Fibroblast of pulmonary artery (primary cell): ENCODE measurements at regions not wholly inside any gene's neighbourhood (a gene's known extent, or its start where the extent isn't known, plus 50 kb on each side); places are given as distances from the start of the nearest gene placed in this dataset.
A peak's percentile ranks its signal among the peaks of the same experiment; 100 is the strongest.

Source experiments
- DNase-seq: peaks from one replicate; pipeline ENCODE4 v3.0.0-alpha.2; 2010; ENCODE audit warnings: low read depth
- H3K4me3 ChIP-seq: replicated peaks from 2 replicates; pipeline ENCODE4 v1.5.1; 2011; ENCODE audit warnings: low read depth, mild to moderate bottlenecking, control low read depth, low read length, moderate library complexity
- CTCF ChIP-seq: IDR thresholded peaks from 2 replicates; pipeline ENCODE4 v1.5.1; 2011; ENCODE audit warnings: mild to moderate bottlenecking, control low read depth, low read length, inconsistent platforms; ENCODE audit errors: missing control alignments

GRCh38 chr1:90186506-90187322, 191.8 kb downstream of the ZNF326 start:
- no peak for TF ChIP-seq CTCF
- no peak for DNase-seq
- H3K4me3 ChIP-seq, result no peak overlapping the region

- H3K4me3 ChIP-seq, result no peak overlapping the region
- peak; percentile 2 for DNase-seq
- no peak for TF ChIP-seq CTCF
Observed at GRCh38 chr1:90176530-90176929, 181.6 kb downstream of the ZNF326 start.

- no peak overlapping the region for H3K4me3 ChIP-seq
- DNase-seq, result peak; percentile 26
- TF ChIP-seq CTCF, result no peak
Observed at GRCh38 chr1:90175490-90176167, 180.7 kb downstream of the ZNF326 start.

DNA sequence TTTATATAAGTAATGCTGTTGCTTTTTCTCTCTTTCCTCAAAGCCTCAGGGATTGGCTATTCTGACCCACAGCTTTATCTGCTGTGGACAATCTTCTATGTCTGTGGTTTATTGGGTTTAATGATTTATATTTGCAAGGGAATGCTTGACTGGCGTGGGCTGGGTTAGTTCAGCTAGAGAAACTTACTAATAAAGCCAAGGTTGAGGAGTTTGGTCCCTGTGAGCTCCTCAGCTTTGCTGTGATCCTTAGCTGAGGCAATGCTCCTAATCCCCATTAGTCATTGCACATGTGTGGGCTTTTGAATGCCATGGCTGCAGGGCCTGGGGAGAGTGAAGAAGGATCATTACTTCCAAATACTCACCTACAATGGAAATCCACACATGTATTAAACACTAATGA, 179.3 kb downstream of the ZNF326 start:
- H3K4me3 ChIP-seq, result no peak overlapping the region
- DNase-seq, result no peak
- TF ChIP-seq CTCF, result no peak

DNA sequence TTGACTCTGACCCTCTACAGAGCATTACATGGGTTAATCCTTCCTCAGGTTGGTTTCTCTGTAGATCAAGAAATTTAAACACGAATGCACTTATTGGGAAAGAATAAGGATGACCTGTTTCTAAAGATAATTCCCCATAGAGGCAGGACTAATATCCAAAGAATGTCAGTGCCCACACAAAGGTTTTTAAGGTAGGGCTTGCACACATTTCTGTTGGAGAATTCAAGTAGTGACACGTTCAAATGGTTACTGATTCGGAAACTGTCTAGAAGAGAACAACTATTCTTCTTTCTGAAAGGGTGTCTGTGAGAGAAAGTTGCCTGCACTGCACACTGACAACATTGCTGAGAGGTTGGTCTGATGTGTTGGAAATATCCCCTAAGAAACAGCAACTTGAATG, 167.3 kb downstream of the ZNF326 start:
- H3K4me3 ChIP-seq, result no peak overlapping the region
- DNase-seq, result no peak
- no peak for TF ChIP-seq CTCF

DNA sequence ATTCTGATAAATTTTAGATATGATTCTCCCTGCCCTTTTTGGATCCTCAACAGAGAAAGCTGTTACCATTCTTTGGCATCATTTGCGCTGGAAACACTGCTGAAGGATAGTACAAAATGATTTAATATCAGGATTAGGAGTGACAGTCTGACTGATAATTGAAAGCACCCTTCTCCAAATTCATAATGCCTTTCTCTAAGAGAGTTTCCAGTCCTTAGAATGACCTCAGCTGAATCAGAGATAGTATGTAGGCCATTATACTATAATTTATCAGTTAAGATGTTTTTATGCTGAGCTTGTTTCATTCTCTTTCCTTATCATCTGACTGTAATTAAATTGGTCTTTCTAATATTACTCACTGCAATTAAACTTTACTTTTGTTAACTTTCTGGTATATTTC, 166.7 kb downstream of the ZNF326 start:
- no peak for TF ChIP-seq CTCF
- no peak overlapping the region for H3K4me3 ChIP-seq
- DNase-seq, result no peak
